Ascending aorta (tissue), 2 donors: ENCODE measurements at regions not wholly inside any gene's neighbourhood (a gene's known extent, or its start where the extent isn't known, plus 50 kb on each side); places are given as distances from the start of the nearest gene placed in this dataset.

Experiments used
- DNase-seq, 2 donors: peaks; one replicate each; pipeline ENCODE4 v3.0.0-alpha.2; 2019; ENCODE audit warnings: low spot score in 2 of 2
- H3K27ac ChIP-seq, 2 donors: fragments of 200-600 bp; sonication (generic); one replicate each; pipeline ENCODE4 v1.5.1; 2016 to 2017; ENCODE audit warnings: mild to moderate bottlenecking in 1 of 2
- H3K27me3 ChIP-seq: fragments of 200-600 bp; sonication (generic); one replicate; pipeline ENCODE4 v1.5.1; 2017
- H3K36me3 ChIP-seq, 2 donors: fragments of 200-600 bp; sonication (generic); one replicate each; pipeline ENCODE4 v1.5.1; 2016
- H3K4me1 ChIP-seq, 2 donors: fragments of 200-600 bp; sonication (generic); one replicate each; pipeline ENCODE4 v1.5.1; 2016 to 2017; ENCODE audit warnings: mild to moderate bottlenecking in 1 of 2
- H3K4me3 ChIP-seq, 2 donors: fragments of 200-600 bp; sonication (generic); one replicate each; pipeline ENCODE4 v1.5.1; 2016 to 2017; ENCODE audit warnings: mild to moderate bottlenecking in 1 of 2
- H3K9me3 ChIP-seq, 2 donors: fragments of 200-600 bp; sonication (generic); one replicate each; pipeline ENCODE4 v1.5.1; 2016
- CTCF ChIP-seq, 3 experiments: fragments of 200-600 bp in 2 of 3; fragments of 450-650 bp in 1 of 3; sonication (generic) in 2 of 3; IDR thresholded peaks; one replicate each; pipeline ENCODE4 v1.5.1; 2016 to 2019; ENCODE audit warnings: antibody characterized with exemption in 3 of 3, mild to moderate bottlenecking in 1 of 3, moderate library complexity in 1 of 3
- intact Hi-C: fragments of 100-400 bp; cut with DNase I; formaldehyde crosslinking; loops from one replicate; pipeline ENCODE4 v1.15.1; 2023

DNA sequence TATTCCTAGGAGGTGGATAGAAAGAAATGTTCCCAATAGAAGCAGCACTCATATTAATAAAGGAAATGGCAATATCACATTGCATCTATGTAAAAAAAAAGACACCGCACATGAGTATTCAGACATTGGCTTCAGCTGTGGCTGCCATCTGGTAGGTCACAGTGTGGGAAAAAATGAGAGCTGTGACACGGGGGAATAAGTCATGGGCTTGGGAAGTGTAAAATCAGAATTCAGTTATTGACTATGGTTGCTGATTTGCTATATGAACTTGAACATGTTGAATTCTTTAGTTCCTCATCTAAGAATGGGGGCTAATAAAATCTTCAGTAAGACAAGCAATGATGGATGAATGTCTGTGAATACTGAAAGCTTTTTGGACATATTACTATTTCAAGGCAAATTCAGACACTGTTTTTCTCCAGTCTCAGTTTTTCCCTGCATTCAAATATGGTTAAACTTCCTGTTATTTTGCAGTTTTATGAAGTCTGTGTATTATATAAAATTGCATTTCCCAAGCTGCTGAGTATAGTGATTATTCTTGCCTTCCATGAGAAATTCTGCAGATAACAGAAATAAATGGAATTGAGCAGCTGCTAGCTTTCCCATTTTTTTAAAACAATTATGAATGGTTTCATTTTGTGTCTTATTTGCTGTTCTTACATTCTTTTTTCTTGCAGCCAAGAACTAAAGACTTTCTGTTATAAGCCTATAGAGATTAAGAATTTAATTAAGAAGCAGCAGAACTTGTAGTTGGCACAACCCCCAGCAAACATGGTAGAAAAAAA, 221.0 kb downstream of the ANKRD50 start:
- no peaks in the 10 kb centered on the region for H3K9me3 ChIP-seq
- no peaks in the 10 kb centered on the region for H3K4me1 ChIP-seq
- H3K27me3 ChIP-seq: no peaks in the 10 kb centered on the region
- no peak for DNase-seq
- H3K36me3 ChIP-seq: no peaks in the 10 kb centered on the region
- no peak overlapping the region for H3K27ac ChIP-seq
- intact Hi-C loops: no loop called here
- TF ChIP-seq CTCF (IDR thresholded peaks at IDR 0.05): no peak
- H3K4me3 ChIP-seq: no peak overlapping the region

DNA sequence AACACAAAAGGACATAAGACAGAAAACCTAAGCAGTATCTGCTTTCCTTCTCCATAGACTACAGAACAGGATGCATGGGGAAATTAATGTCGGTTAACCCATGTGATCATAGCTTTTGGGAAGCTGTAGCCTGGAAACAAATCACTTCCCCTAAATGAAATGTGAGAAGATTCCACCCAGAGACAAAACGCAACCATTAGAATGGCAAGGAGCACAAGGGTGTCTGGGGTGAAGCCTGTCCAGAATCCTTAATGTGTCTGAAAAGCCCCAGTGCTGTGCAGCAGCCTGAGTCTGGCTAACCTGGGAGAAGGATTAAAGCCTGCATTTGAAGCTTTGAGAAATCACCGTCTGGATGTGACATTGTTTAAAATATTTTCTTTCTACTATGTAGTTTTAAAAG, 213.3 kb downstream of the ANKRD50 start:
- DNase-seq: no peak
- intact Hi-C loops: no loop called here
- no peak for TF ChIP-seq CTCF (IDR thresholded peaks at IDR 0.05)
- Histone ChIP-seq H3K9me3 (no peaks in the 10 kb centered on the region), H3K4me3 (no peak overlapping the region), H3K27ac (no peak overlapping the region), H3K27me3 (no peaks in the 10 kb centered on the region), H3K36me3 (no peaks in the 10 kb centered on the region), H3K4me1 (no peaks in the 10 kb centered on the region)

DNA sequence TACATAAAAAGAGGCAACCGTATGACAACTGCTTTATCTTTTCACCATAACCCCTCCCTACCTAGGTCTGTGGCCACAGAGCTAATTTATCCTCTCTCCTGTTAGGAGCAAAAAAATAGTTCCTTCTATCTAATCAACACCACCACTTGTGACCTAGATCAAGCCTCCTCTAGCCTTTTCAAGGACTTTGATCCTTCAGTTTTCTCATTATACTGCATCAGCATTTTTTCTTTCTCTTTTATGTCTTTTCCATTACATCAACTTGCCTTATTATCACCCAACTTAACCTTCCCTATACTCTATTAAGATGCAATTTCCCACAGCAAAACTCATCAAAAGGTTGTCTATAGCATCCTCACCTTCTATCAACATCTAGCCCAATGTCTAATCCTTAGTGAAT, 211.0 kb downstream of the ANKRD50 start:
- Histone ChIP-seq H3K4me3 (no peak overlapping the region), H3K27me3 (no peaks in the 10 kb centered on the region), H3K36me3 (no peaks in the 10 kb centered on the region), H3K9me3 (no peaks in the 10 kb centered on the region), H3K4me1 (no peaks in the 10 kb centered on the region), H3K27ac (no peak overlapping the region)
- DNase-seq: no peak
- intact Hi-C loops: no loop called here
- TF ChIP-seq CTCF (IDR thresholded peaks at IDR 0.05): no peak

DNA sequence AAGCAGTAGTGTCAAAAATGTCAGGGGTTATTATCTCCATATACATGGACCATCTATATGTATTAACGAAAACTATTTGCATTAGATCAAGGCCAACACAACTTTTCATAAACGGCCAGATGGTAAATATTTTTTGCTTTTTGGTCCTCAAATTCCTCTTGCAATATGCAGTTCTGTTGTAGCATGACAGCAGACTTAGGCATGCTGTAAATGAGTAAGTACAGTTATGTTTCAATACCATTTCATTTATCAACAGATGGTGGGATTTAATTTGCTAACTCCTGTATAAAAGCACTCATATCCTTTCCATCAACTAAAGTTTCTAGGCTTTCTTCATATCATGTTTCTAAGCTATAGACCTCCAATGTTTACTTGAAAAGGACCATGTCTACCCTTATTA, 208.1 kb downstream of the ANKRD50 start:
- intact Hi-C loops: no loop called here
- Histone ChIP-seq H3K27ac (no peak overlapping the region), H3K27me3 (no peaks in the 10 kb centered on the region), H3K4me1 (no peaks in the 10 kb centered on the region), H3K4me3 (no peak overlapping the region), H3K36me3 (no peaks in the 10 kb centered on the region), H3K9me3 (no peaks in the 10 kb centered on the region)
- DNase-seq: no peak
- TF ChIP-seq CTCF (IDR thresholded peaks at IDR 0.05): no peak

GRCh38 chr4:124505211-124505610, 207.3 kb downstream of the ANKRD50 start:
- no peak for TF ChIP-seq CTCF (IDR thresholded peaks at IDR 0.05)
- Histone ChIP-seq H3K4me3 (no peak overlapping the region), H3K4me1 (no peaks in the 10 kb centered on the region), H3K27ac (no peak overlapping the region), H3K36me3 (no peaks in the 10 kb centered on the region), H3K9me3 (no peaks in the 10 kb centered on the region), H3K27me3 (no peaks in the 10 kb centered on the region)
- no peak for DNase-seq
- intact Hi-C loops: no loop called here

DNA sequence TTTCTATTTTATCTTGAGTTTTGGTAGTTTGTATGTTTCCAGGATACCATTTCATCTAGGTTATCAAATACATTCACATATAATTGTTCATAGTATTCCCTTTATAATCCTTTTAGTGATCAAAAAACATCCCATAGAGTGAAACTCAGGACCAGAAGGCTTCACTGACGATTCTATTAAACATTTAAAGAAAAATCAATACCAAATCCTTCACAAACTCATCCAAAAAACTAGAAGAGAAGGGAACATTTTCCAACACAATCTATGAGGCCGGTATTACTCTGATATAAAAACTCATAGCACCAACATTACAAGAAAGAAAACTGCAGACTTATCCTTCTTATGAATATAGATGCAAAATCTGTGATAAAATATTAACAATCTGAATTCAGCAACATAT, 203.4 kb downstream of the ANKRD50 start:
- no peak for TF ChIP-seq CTCF (IDR thresholded peaks at IDR 0.05)
- intact Hi-C loops: no loop called here
- Histone ChIP-seq H3K27me3 (no peaks in the 10 kb centered on the region), H3K9me3 (no peaks in the 10 kb centered on the region), H3K27ac (no peak overlapping the region), H3K36me3 (no peaks in the 10 kb centered on the region), H3K4me1 (no peaks in the 10 kb centered on the region), H3K4me3 (no peak overlapping the region)
- DNase-seq: no peak
